Stomach (tissue), 8 donors: ENCODE measurements at regions not wholly inside any gene's neighbourhood (a gene's known extent, or its start where the extent isn't known, plus 50 kb on each side); places are given as distances from the start of the nearest gene placed in this dataset.

Experiments
- DNase-seq, 2 donors: peaks; one replicate each; pipeline versions ENCODE4 v3.0.0 to v3.0.0-alpha.2; 2013 to 2019
- H3K27ac ChIP-seq, 5 donors: fragments of 200-600 bp in 4 of 5; sonication (generic) in 4 of 5; one replicate each; pipeline ENCODE4 v1.5.1; 2013 to 2019; ENCODE audit warnings: mild to moderate bottlenecking in 1 of 5, moderate library complexity in 1 of 5
- H3K27me3 ChIP-seq, 3 donors: fragments of 200-600 bp; sonication (generic); one replicate each; pipeline ENCODE4 v1.5.1; 2017 to 2019; ENCODE audit warnings: mixed run types in 1 of 3
- H3K36me3 ChIP-seq, 4 donors: fragments of 200-600 bp; sonication (generic); 1 replicate in 3 of 4; 2 replicates in 1 of 4; pipeline ENCODE4 v1.5.1; 2016 to 2019
- H3K4me1 ChIP-seq, 4 donors: fragments of 200-600 bp; sonication (generic); one replicate each; pipeline ENCODE4 v1.5.1; 2016 to 2019
- H3K4me3 ChIP-seq, 4 donors: fragments of 200-600 bp; sonication (generic) in 3 of 4; one replicate each; pipeline ENCODE4 v1.5.1; 2016 to 2019; ENCODE audit warnings: mild to moderate bottlenecking in 1 of 4
- H3K9me3 ChIP-seq, 4 donors: fragments of 200-600 bp; sonication (generic); one replicate each; pipeline ENCODE4 v1.5.1; 2016 to 2019
- CTCF ChIP-seq, 7 experiments: fragments of 450-650 bp in 4 of 7; fragments of 200-600 bp in 3 of 7; sonication (generic) in 3 of 7; IDR thresholded peaks; one replicate each; pipeline ENCODE4 v1.5.1; 2016 to 2019; ENCODE audit warnings: antibody characterized with exemption in 7 of 7, control low read depth in 2 of 7, mild to moderate bottlenecking in 1 of 7
- EP300 ChIP-seq: sonication (generic); formaldehyde crosslinking; IDR thresholded peaks from one replicate; pipeline ENCODE4 v1.6.1; 2017; ENCODE audit warnings: antibody characterized with exemption
- POLR2A ChIP-seq, 4 donors: fragments of 450-650 bp; IDR thresholded peaks; one replicate each; pipeline ENCODE4 v1.6.1; 2016; ENCODE audit warnings: antibody characterized with exemption in 4 of 4, control low read depth in 2 of 4, mild to moderate bottlenecking in 1 of 4, moderate library complexity in 1 of 4
- POLR2AphosphoS5 ChIP-seq, 3 donors: sonication (generic); formaldehyde crosslinking; IDR thresholded peaks; one replicate each; pipeline ENCODE4 v1.6.1; 2016; ENCODE audit warnings: antibody characterized with exemption in 3 of 3
- WGBS, 5 donors: extraction: QIAGEN DNeasy Blood & Tissue Kit in 3 of 5; methylation state at CpG; one replicate each; pipeline versions ENCODE4 v1.1.5 to v1.1.7; 2013 to 2018; 5-methylcytosine and 5-hydroxymethylcytosine counted together
- intact Hi-C: fragments of 100-400 bp; cut with DNase I; formaldehyde crosslinking; loops from one replicate; pipeline ENCODE4 v1.15.1; 2023; ENCODE audit warnings: low total_unique reads
- donor health status: healthy with polysubstance abuse.
- donor health status: Bipolar disorder and iron deficiency.
- donor health status: healthy.

- no peak for DNase-seq
- Histone ChIP-seq H3K27me3 (no peaks in the 10 kb centered on the region), H3K36me3 (no peaks in the 10 kb centered on the region), H3K9me3 (no peaks in the 10 kb centered on the region), H3K4me3 (no peak overlapping the region), H3K4me1 (peaks cover 0 to 8% (median 3%) of the 10 kb centered on the region in 4 donors), H3K27ac (no peak overlapping the region)
- 62 to 67% (median 63%) methylated on average over 5 of the region's 5 CpGs for WGBS, 5 donors
- TF ChIP-seq EP300 (no peak), POLR2A (IDR thresholded peaks at IDR 0.05) (no peak), CTCF (IDR thresholded peaks at IDR 0.05) (no peak), POLR2AphosphoS5 (IDR thresholded peaks at IDR 0.05) (no peak)
- intact Hi-C loops: no loop called here
Measured at GRCh38 chr10:125534515-125534914, 148.4 kb downstream of the TEX36 start.

- Histone ChIP-seq H3K9me3 (no peaks in the 10 kb centered on the region), H3K36me3 (no peaks in the 10 kb centered on the region), H3K27me3 (no peaks in the 10 kb centered on the region), H3K4me1 (peaks cover 0 to 2% (median 0%) of the 10 kb centered on the region in 4 donors), H3K27ac (no peak overlapping the region), H3K4me3 (no peak overlapping the region)
- DNase-seq: peak in 1 of 2 donors; percentile 50
- intact Hi-C loops: no loop called here
- WGBS, 5 donors: 56 to 69% (median 66%) methylated on average over 7 to 8 of the region's 8 CpGs
- TF ChIP-seq EP300 (no peak), POLR2A (IDR thresholded peaks at IDR 0.05) (no peak), CTCF (IDR thresholded peaks at IDR 0.05) (no peak), POLR2AphosphoS5 (IDR thresholded peaks at IDR 0.05) (no peak)
Measured at GRCh38 chr10:125533866-125534265, 149.1 kb downstream of the TEX36 start.

GRCh38 chr10:125531465-125531864, 151.5 kb downstream of the TEX36 start:
- Histone ChIP-seq H3K4me3 (no peak overlapping the region), H3K9me3 (no peaks in the 10 kb centered on the region), H3K4me1 (no peaks in the 10 kb centered on the region), H3K36me3 (no peaks in the 10 kb centered on the region), H3K27me3 (no peaks in the 10 kb centered on the region), H3K27ac (no peak overlapping the region)
- no peak for TF ChIP-seq CTCF (IDR thresholded peaks at IDR 0.05)
- TF ChIP-seq POLR2AphosphoS5 (IDR thresholded peaks at IDR 0.05): no peak
- TF ChIP-seq POLR2A (IDR thresholded peaks at IDR 0.05): no peak
- TF ChIP-seq EP300: no peak
- intact Hi-C loops: no loop called here
- WGBS, 5 donors: 54 to 73% (median 65%) methylated on average over 10 to 12 of the region's 12 CpGs
- peak in 1 of 2 donors; percentile 58 for DNase-seq

- 74 to 87% (median 78%) methylated on average over 10 of the region's 10 CpGs for WGBS, 5 donors
- no peaks in the 10 kb centered on the region for H3K4me1 ChIP-seq
- DNase-seq: no peak
- H3K36me3 ChIP-seq: no peaks in the 10 kb centered on the region
- H3K27ac ChIP-seq: no peak overlapping the region
- no peak overlapping the region for H3K4me3 ChIP-seq
- no peaks in the 10 kb centered on the region for H3K27me3 ChIP-seq
- intact Hi-C loops: no loop called here
- peaks cover 0 to 6% (median 0%) of the 10 kb centered on the region in 4 donors for H3K9me3 ChIP-seq
- no peak for TF ChIP-seq POLR2AphosphoS5 (IDR thresholded peaks at IDR 0.05)
- no peak for TF ChIP-seq EP300
- no peak for TF ChIP-seq POLR2A (IDR thresholded peaks at IDR 0.05)
- TF ChIP-seq CTCF (IDR thresholded peaks at IDR 0.05): no peak
Measured at GRCh38 chr10:125523347-125523746, 159.6 kb downstream of the TEX36 start.
